ENCODE measurements at regions not wholly inside any gene's neighbourhood (a gene's known extent, or its start where the extent isn't known, plus 50 kb on each side); places are given as distances from the start of the nearest gene placed in this dataset.

DNA sequence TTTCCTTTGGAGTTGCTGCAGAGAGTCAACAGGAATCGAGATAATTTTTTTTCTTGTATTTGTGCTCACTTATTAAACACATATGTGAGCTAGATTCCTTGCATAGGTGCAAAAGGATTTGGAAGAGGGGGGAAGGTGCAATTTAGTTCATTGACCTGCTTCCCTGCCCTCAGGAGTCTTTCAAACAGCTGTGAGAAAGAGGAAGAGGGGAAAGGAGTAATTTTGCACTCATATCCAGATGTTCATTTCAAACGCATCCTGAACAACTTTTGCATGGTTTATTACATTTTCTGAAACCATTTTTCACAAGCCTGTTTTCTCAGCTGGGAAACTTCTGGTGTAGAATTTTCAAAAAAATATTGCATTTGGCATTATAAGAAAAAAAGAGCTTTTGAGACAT, 795.0 kb downstream of the MAFB start (continued):
- TF ChIP-seq, protein P1, sequence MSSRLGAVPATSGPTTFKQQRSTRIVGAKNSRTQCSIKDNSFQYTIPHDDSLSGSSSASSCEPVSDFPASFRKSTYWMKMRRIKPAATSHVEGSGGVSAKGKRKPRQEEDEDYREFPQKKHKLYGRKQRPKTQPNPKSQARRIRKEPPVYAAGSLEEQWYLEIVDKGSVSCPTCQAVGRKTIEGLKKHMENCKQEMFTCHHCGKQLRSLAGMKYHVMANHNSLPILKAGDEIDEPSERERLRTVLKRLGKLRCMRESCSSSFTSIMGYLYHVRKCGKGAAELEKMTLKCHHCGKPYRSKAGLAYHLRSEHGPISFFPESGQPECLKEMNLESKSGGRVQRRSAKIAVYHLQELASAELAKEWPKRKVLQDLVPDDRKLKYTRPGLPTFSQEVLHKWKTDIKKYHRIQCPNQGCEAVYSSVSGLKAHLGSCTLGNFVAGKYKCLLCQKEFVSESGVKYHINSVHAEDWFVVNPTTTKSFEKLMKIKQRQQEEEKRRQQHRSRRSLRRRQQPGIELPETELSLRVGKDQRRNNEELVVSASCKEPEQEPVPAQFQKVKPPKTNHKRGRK (CRISPR knock-in tag; IDR thresholded peaks at IDR 0.05; ENCODE audit: borderline replicate concordance) = no peak
- TF ChIP-seq CREM (CRISPR knock-in tag; IDR thresholded peaks at IDR 0.05) (no peak), SMAD3 (CRISPR knock-in tag; IDR thresholded peaks at IDR 0.05; ENCODE audit: borderline replicate concordance) (no peak), ZNF232 (CRISPR knock-in tag; IDR thresholded peaks at IDR 0.05) (no peak), MYBL2 (CRISPR knock-in tag; IDR thresholded peaks at IDR 0.05) (no peak), ZNF219 (CRISPR knock-in tag; IDR thresholded peaks at IDR 0.05; ENCODE audit: borderline replicate concordance) (no peak), NFE2L1 (CRISPR knock-in tag; IDR thresholded peaks at IDR 0.05) (no peak), ZNF263 (CRISPR knock-in tag; IDR thresholded peaks at IDR 0.05; ENCODE audit: low read depth) (no peak), GABPB1 (CRISPR knock-in tag; IDR thresholded peaks at IDR 0.05) (no peak)
- TF ChIP-seq, protein P2, sequence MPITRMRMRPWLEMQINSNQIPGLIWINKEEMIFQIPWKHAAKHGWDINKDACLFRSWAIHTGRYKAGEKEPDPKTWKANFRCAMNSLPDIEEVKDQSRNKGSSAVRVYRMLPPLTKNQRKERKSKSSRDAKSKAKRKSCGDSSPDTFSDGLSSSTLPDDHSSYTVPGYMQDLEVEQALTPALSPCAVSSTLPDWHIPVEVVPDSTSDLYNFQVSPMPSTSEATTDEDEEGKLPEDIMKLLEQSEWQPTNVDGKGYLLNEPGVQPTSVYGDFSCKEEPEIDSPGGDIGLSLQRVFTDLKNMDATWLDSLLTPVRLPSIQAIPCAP (CRISPR knock-in tag; IDR thresholded peaks at IDR 0.05) = no peak
- TF ChIP-seq, protein P3, sequence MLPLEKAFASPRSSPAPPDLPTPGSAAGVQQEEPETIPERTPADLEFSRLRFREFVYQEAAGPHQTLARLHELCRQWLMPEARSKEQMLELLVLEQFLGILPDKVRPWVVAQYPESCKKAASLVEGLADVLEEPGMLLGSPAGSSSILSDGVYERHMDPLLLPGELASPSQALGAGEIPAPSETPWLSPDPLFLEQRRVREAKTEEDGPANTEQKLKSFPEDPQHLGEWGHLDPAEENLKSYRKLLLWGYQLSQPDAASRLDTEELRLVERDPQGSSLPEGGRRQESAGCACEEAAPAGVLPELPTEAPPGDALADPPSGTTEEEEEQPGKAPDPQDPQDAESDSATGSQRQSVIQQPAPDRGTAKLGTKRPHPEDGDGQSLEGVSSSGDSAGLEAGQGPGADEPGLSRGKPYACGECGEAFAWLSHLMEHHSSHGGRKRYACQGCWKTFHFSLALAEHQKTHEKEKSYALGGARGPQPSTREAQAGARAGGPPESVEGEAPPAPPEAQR (CRISPR knock-in tag; IDR thresholded peaks at IDR 0.05) = no peak
- TF ChIP-seq, protein P4, sequence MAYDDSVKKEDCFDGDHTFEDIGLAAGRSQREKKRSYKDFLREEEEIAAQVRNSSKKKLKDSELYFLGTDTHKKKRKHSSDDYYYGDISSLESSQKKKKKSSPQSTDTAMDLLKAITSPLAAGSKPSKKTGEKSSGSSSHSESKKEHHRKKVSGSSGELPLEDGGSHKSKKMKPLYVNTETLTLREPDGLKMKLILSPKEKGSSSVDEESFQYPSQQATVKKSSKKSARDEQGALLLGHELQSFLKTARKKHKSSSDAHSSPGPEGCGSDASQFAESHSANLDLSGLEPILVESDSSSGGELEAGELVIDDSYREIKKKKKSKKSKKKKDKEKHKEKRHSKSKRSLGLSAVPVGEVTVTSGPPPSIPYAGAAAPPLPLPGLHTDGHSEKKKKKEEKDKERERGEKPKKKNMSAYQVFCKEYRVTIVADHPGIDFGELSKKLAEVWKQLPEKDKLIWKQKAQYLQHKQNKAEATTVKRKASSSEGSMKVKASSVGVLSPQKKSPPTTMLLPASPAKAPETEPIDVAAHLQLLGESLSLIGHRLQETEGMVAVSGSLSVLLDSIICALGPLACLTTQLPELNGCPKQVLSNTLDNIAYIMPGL (CRISPR knock-in tag; IDR thresholded peaks at IDR 0.05) = no peak

DNA sequence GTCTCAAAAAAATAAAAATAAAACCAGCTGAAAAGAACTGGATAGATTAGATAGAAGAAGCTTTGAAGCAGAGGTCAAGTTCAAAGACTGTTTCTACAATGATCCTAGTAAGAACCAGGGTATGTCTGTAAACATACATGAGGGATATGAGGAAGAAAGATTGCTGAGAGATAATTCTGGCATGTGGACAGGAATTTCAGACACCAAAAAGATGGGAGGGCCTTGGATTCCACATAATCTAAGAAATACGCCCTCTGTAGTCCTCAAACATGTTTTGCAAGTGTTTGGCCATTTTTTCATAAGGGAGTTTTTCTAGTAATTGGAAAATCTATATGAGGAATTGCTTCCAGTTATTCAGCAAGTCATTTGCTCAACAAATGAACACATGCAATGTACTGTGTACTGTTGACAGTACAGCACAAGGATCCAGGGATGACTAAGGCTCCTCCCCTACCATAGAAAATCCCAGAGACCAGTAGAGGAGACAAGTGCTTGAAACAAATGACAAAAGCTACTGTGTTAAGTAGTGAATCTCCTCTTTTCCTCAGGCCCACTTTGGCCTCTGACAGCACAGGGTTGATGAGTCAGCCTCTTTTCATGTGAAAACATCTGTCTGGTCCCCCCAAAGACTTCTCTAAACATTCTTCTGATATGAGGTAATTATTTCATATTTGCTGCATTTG, 795.9 kb downstream of the MAFB start:
- DNase-seq (ENCODE audit: low spot score) (no peak), ATAC-seq (no peak)
- Mint-ChIP-seq H3K9me3 (peaks cover 10% of the 10 kb centered on the region), H3K36me3 (peaks cover 4% of the 10 kb centered on the region), H3K4me1 (peaks cover 14% of the 10 kb centered on the region), H3K27ac (no peak overlapping the region), H3K27me3 (ENCODE audit: low read depth) (no peaks in the 10 kb centered on the region), H3K4me3 (no peak overlapping the region)
- ChIA-PET POLR2A (no interaction called here), CTCF (interaction anchor here (1.1 to 1.7 kb wide), 2 partner anchors 19 to 124 kb away, joined by 3 to 4 read pairs; no protein-coding TSS in a partner anchor)
- TF ChIP-seq TEAD1 (CRISPR knock-in tag; IDR thresholded peaks at IDR 0.05) (no peak), JAZF1 (CRISPR knock-in tag; IDR thresholded peaks at IDR 0.05) (no peak), GABPB1 (CRISPR knock-in tag; IDR thresholded peaks at IDR 0.05) (no peak), FOXJ3 (CRISPR knock-in tag; IDR thresholded peaks at IDR 0.05; ENCODE audit: borderline replicate concordance) (no peak), ZNF263 (CRISPR knock-in tag; IDR thresholded peaks at IDR 0.05; ENCODE audit: low read depth) (no peak)
- TF ChIP-seq, protein P5, sequence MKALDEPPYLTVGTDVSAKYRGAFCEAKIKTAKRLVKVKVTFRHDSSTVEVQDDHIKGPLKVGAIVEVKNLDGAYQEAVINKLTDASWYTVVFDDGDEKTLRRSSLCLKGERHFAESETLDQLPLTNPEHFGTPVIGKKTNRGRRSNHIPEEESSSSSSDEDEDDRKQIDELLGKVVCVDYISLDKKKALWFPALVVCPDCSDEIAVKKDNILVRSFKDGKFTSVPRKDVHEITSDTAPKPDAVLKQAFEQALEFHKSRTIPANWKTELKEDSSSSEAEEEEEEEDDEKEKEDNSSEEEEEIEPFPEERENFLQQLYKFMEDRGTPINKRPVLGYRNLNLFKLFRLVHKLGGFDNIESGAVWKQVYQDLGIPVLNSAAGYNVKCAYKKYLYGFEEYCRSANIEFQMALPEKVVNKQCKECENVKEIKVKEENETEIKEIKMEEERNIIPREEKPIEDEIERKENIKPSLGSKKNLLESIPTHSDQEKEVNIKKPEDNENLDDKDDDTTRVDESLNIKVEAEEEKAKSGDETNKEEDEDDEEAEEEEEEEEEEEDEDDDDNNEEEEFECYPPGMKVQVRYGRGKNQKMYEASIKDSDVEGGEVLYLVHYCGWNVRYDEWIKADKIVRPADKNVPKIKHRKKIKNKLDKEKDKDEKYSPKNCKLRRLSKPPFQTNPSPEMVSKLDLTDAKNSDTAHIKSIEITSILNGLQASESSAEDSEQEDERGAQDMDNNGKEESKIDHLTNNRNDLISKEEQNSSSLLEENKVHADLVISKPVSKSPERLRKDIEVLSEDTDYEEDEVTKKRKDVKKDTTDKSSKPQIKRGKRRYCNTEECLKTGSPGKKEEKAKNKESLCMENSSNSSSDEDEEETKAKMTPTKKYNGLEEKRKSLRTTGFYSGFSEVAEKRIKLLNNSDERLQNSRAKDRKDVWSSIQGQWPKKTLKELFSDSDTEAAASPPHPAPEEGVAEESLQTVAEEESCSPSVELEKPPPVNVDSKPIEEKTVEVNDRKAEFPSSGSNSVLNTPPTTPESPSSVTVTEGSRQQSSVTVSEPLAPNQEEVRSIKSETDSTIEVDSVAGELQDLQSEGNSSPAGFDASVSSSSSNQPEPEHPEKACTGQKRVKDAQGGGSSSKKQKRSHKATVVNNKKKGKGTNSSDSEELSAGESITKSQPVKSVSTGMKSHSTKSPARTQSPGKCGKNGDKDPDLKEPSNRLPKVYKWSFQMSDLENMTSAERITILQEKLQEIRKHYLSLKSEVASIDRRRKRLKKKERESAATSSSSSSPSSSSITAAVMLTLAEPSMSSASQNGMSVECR (CRISPR knock-in tag; IDR thresholded peaks at IDR 0.05; ENCODE audit: borderline replicate concordance) = no peak

All from WTC11 (cell line).